ENCODE measurements at regions not wholly inside any gene's neighbourhood (a gene's known extent, or its start where the extent isn't known, plus 50 kb on each side); places are given as distances from the start of the nearest gene placed in this dataset.

DNA sequence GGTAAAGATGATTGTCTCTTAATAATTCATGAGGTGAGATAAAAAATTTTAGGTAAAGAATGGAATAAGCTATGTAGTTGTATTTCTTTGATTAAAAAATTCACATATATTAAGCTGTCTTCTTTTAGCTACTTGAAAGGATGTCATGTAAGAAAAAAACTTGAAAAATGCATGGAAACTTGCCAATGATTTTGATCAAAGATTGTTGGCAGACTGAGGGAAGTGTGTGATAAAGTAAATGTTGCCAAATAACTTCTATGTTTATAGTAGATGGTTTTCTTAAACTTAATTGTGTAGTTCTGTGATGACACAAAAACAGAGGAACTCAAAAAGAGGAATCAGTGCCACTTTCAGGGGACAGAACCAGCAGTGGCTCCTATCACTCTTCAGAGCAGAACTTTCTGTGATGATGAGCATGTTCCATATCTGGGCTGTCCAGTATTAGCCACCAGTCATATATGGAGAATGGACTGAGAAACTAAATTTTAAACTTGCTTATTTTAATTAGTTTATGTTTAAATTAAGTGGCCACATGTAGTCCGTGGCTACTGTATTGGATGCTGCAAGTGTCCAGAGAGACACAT is 51.9 kb upstream of the SLC38A11 start:
- H3K4me1 ChIP-seq (ENCODE audit: insufficient read depth, low read length): 0 out of 2 replicates have a peak, but pooled peaks cover 4% of the 10 kb centered on the region
- H3K9ac ChIP-seq (ENCODE audit: low read length): no peak overlapping the region
- DNase-seq (no peak), ATAC-seq (no peak)
- H3F3A ChIP-seq (ENCODE audit: low read length, unreplicated experiment): no peaks in the 10 kb centered on the region
- H3K27me3 ChIP-seq (ENCODE audit: low read length): no peaks in the 10 kb centered on the region
- no peaks in the 10 kb centered on the region for H3K36me3 ChIP-seq (ENCODE audit: low read depth, low read length)
- BruUV-seq (replicated peaks): no TSS peak
- H3K9me3 ChIP-seq (ENCODE audit: low read length): no peaks in the 10 kb centered on the region
- H2AFZ ChIP-seq (ENCODE audit: low read length): no peak overlapping the region
- intact Hi-C loops (cut with micrococcal nuclease): no loop called here
- no peak overlapping the region for H3K27ac ChIP-seq (ENCODE audit: low read length)
- H3K79me2 ChIP-seq (ENCODE audit: low read length): no peaks in the 10 kb centered on the region
- no peak for TF ChIP-seq EZH2phosphoT487 (IDR thresholded peaks at IDR 0.05; ENCODE audit: borderline replicate concordance, low read length)
- TF ChIP-seq, protein P1, sequence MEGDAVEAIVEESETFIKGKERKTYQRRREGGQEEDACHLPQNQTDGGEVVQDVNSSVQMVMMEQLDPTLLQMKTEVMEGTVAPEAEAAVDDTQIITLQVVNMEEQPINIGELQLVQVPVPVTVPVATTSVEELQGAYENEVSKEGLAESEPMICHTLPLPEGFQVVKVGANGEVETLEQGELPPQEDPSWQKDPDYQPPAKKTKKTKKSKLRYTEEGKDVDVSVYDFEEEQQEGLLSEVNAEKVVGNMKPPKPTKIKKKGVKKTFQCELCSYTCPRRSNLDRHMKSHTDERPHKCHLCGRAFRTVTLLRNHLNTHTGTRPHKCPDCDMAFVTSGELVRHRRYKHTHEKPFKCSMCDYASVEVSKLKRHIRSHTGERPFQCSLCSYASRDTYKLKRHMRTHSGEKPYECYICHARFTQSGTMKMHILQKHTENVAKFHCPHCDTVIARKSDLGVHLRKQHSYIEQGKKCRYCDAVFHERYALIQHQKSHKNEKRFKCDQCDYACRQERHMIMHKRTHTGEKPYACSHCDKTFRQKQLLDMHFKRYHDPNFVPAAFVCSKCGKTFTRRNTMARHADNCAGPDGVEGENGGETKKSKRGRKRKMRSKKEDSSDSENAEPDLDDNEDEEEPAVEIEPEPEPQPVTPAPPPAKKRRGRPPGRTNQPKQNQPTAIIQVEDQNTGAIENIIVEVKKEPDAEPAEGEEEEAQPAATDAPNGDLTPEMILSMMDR (conservative IDR thresholded peaks at IDR 0.05; ENCODE audit: low read depth, low read length): no peak
- TF ChIP-seq EZH2 (IDR thresholded peaks at IDR 0.05; ENCODE audit: low read length, unreplicated experiment): no peak
- no peaks in the 10 kb centered on the region for H3K9me2 ChIP-seq (replicated peaks; ENCODE audit: low read length)
- ChIA-PET CTCF (interaction anchor here (0.7 kb wide), 1 partner anchor 10 kb away, joined by 4 read pairs; no protein-coding TSS in a partner anchor), POLR2A (ENCODE audit: unreplicated experiment) (no interaction called here)
- H3K4me3 ChIP-seq (ENCODE audit: low read length): no peak overlapping the region
- H3K4me2 ChIP-seq (ENCODE audit: low read length): no peak overlapping the region
- H4K20me1 ChIP-seq (ENCODE audit: low read length): no peaks in the 10 kb centered on the region

Data from PC-3 (cell line).